Fibroblast of skin of left biceps (primary cell): ENCODE measurements at regions not wholly inside any gene's neighbourhood (a gene's known extent, or its start where the extent isn't known, plus 50 kb on each side); places are given as distances from the start of the nearest gene placed in this dataset.

Experiments
- DNase-seq, 2 experiments: peaks; one replicate each; pipeline ENCODE4 v3.0.0-alpha.2; 2013; ENCODE audit warnings: low read depth in 2 of 2

GRCh38 chr5:4188704-4189103, 593.1 kb downstream of the IRX1 start:
- DNase-seq = no peak

GRCh38 chr5:4189317-4189716, 593.7 kb downstream of the IRX1 start:
- DNase-seq = no peak

GRCh38 chr5:4191041-4191440, 595.4 kb downstream of the IRX1 start:
- DNase-seq = no peak

GRCh38 chr5:4191703-4192102, 596.1 kb downstream of the IRX1 start:
- no peak for DNase-seq

GRCh38 chr5:4192111-4192510, 596.5 kb downstream of the IRX1 start:
- DNase-seq = no peak

- no peak for DNase-seq
Measured at GRCh38 chr5:4196744-4197143, 601.1 kb downstream of the IRX1 start.

GRCh38 chr5:4197151-4197550, 601.5 kb downstream of the IRX1 start:
- no peak for DNase-seq

GRCh38 chr5:4198461-4198860, 602.8 kb downstream of the IRX1 start:
- DNase-seq = no peak

- no peak for DNase-seq
Measured at GRCh38 chr5:4199049-4199841, 603.6 kb downstream of the IRX1 start.

- no peak for DNase-seq
Measured at GRCh38 chr5:4203146-4203545, 607.5 kb downstream of the IRX1 start.

- DNase-seq = no peak
Measured at GRCh38 chr5:4204276-4205141, 608.9 kb downstream of the IRX1 start.

GRCh38 chr5:4205398-4205797, 609.8 kb downstream of the IRX1 start:
- peak; percentile 58 to 60 for DNase-seq

- no peak for DNase-seq
Measured at GRCh38 chr5:4206127-4206526, 610.5 kb downstream of the IRX1 start.

- no peak for DNase-seq
Measured at GRCh38 chr5:4207486-4207885, 611.9 kb downstream of the IRX1 start.

GRCh38 chr5:4208537-4208936, 612.9 kb downstream of the IRX1 start:
- DNase-seq = no peak

GRCh38 chr5:4208996-4209395, 613.4 kb downstream of the IRX1 start:
- DNase-seq = no peak

GRCh38 chr5:4212071-4212739, 616.6 kb downstream of the IRX1 start:
- DNase-seq = no peak

GRCh38 chr5:4212981-4213819, 617.6 kb downstream of the IRX1 start:
- DNase-seq = no peak

GRCh38 chr5:4215143-4215542, 619.5 kb downstream of the IRX1 start:
- DNase-seq = no peak

- no peak for DNase-seq
Measured at GRCh38 chr5:4216142-4216541, 620.5 kb downstream of the IRX1 start.

GRCh38 chr5:4220016-4220415, 624.4 kb downstream of the IRX1 start:
- DNase-seq = no peak

- DNase-seq = no peak
Measured at GRCh38 chr5:4221048-4221447, 625.4 kb downstream of the IRX1 start.
